Psoas muscle (tissue), 7 donors: ENCODE measurements at regions not wholly inside any gene's neighbourhood (a gene's known extent, or its start where the extent isn't known, plus 50 kb on each side); places are given as distances from the start of the nearest gene placed in this dataset.

Experiments used
- ATAC-seq, 4 donors: fragments of 200-7000 bp; cut with Tn5 transposase; one replicate each; pipeline ENCODE4 v1.9.1; 2020; ENCODE audit warnings: moderate library complexity in 3 of 4, mild to moderate bottlenecking in 2 of 4
- DNase-seq, 2 donors: peaks; one replicate each; pipeline ENCODE4 v3.0.0-alpha.2; 2020
- H3K27ac ChIP-seq: fragments of 200-600 bp; one replicate; pipeline ENCODE4 v1.8.0; 2022
- H3K27me3 ChIP-seq, 3 donors: fragments of 200-600 bp in 1 of 3; one replicate each; pipeline versions ENCODE4 v1.6.1 to v1.8.0; 2013 to 2022; ENCODE audit warnings: low read length in 2 of 3, mild to moderate bottlenecking in 2 of 3, moderate library complexity in 1 of 3; ENCODE audit not compliant: insufficient read depth in 3 of 3
- H3K36me3 ChIP-seq, 2 donors: fragments of 200-600 bp in 1 of 2; one replicate each; pipeline versions ENCODE4 v1.6.1 to v1.8.0; 2013 to 2022; ENCODE audit warnings: low read depth in 1 of 2, mild to moderate bottlenecking in 1 of 2, moderate library complexity in 1 of 2; ENCODE audit not compliant: insufficient read depth in 1 of 2
- H3K4me1 ChIP-seq: fragments of 200-600 bp; one replicate; pipeline ENCODE4 v1.8.0; 2022
- H3K4me3 ChIP-seq: fragments of 200-600 bp; one replicate; pipeline ENCODE4 v1.8.0; 2022; ENCODE audit warnings: mild to moderate bottlenecking
- H3K9me3 ChIP-seq: fragments of 200-600 bp; one replicate; pipeline ENCODE4 v1.8.0; 2022
- CTCF ChIP-seq: fragments of 200-600 bp; IDR thresholded peaks from one replicate; pipeline ENCODE4 v1.8.0; 2022; ENCODE audit warnings: antibody characterized with exemption
- WGBS, 3 donors: extraction: QIAGEN DNeasy Blood & Tissue Kit; methylation state at CpG; one replicate each; pipeline versions ENCODE4 v1.1.6 to v1.1.7; 2013; 5-methylcytosine and 5-hydroxymethylcytosine counted together
- intact Hi-C, 2 donors: fragments of 100-400 bp; cut with DNase I; formaldehyde crosslinking; loops; one replicate each; pipeline versions ENCODE4 v1.11.0 to v1.14.2; 2022
- donor health status: healthy with polysubstance abuse.
- donor health status: DM: no; HTN: no; CAD: no; lungs with moderate emphysema.
- donor health status: Bipolar disorder and iron deficiency.
- donor health status: healthy.
- donor health status: DM: yes; HTN: yes; CAD: no.
- donor health status: DM: no; HTN: no; CAD: no.
- donor health status: DM: yes; HTN: yes; CAD: no.

- no peaks in the 10 kb centered on the region for H3K9me3 ChIP-seq
- H3K4me1 ChIP-seq: no peaks in the 10 kb centered on the region
- H3K27me3 ChIP-seq: peaks cover 0 to 2% (median 0%) of the 10 kb centered on the region in 3 donors
- intact Hi-C loops: loop anchor here in 1 of 2 donors (2.0 to 5.0 kb wide), 2 partner anchors 72 to 221 kb away; no protein-coding TSS in a partner anchor
- ATAC-seq (no peak), DNase-seq (no peak)
- H3K4me3 ChIP-seq: no peak overlapping the region
- no peak overlapping the region for H3K27ac ChIP-seq
- 22 to 26% (median 25%) methylated on average over 3 of the region's 3 CpGs for WGBS, 3 donors
- peak; percentile 53 for TF ChIP-seq CTCF
- H3K36me3 ChIP-seq: no peaks in the 10 kb centered on the region
Observed at GRCh38 chr12:125402874-125403789, 337.9 kb downstream of the AACS start.

- H3K9me3 ChIP-seq: no peaks in the 10 kb centered on the region
- no peaks in the 10 kb centered on the region for H3K36me3 ChIP-seq
- intact Hi-C loops: loop anchor here in 1 of 2 donors (2.0 to 5.0 kb wide), 2 partner anchors 73 to 222 kb away; no protein-coding TSS in a partner anchor
- H3K4me1 ChIP-seq: no peaks in the 10 kb centered on the region
- DNase-seq (no peak), ATAC-seq (no peak)
- H3K27ac ChIP-seq: no peak overlapping the region
- H3K4me3 ChIP-seq: no peak overlapping the region
- TF ChIP-seq CTCF: no peak
- H3K27me3 ChIP-seq: peaks cover 0 to 2% (median 0%) of the 10 kb centered on the region in 3 donors
- WGBS, 3 donors: 65 to 74% (median 66%) methylated on average over 2 of the region's 2 CpGs
Observed at GRCh38 chr12:125403843-125404242, 338.6 kb downstream of the AACS start.

GRCh38 chr12:125406131-125406530 lies 340.9 kb downstream of the AACS start:
- no peaks in the 10 kb centered on the region for H3K36me3 ChIP-seq
- H3K27ac ChIP-seq: no peak overlapping the region
- intact Hi-C loops: no loop called here
- WGBS, 3 donors: 77 to 93% (median 83%) methylated on average over 5 of the region's 5 CpGs
- peaks cover 0 to 2% (median 0%) of the 10 kb centered on the region in 3 donors for H3K27me3 ChIP-seq
- no peaks in the 10 kb centered on the region for H3K4me1 ChIP-seq
- DNase-seq: no peak
- ATAC-seq: no peak
- TF ChIP-seq CTCF: no peak
- no peak overlapping the region for H3K4me3 ChIP-seq
- no peaks in the 10 kb centered on the region for H3K9me3 ChIP-seq

- intact Hi-C loops: no loop called here
Observed at GRCh38 chr12:125408718-125409117, 343.5 kb downstream of the AACS start.

More at GRCh38 chr12:125408718-125409117, 343.5 kb downstream of the AACS start:
- Histone ChIP-seq H3K27me3 (peaks cover 0 to 2% (median 0%) of the 10 kb centered on the region in 3 donors), H3K9me3 (no peaks in the 10 kb centered on the region), H3K36me3 (no peaks in the 10 kb centered on the region), H3K4me1 (no peaks in the 10 kb centered on the region), H3K4me3 (no peak overlapping the region), H3K27ac (no peak overlapping the region)
- WGBS, 3 donors: 67 to 77% (median 75%) methylated on average over 3 of the region's 3 CpGs
- DNase-seq (no peak), ATAC-seq (no peak)
- no peak for TF ChIP-seq CTCF
